Endothelial cell of umbilical vein (primary cell): ENCODE measurements at regions not wholly inside any gene's neighbourhood (a gene's known extent, or its start where the extent isn't known, plus 50 kb on each side); places are given as distances from the start of the nearest gene placed in this dataset.

Source experiments
- BruUV-seq: library from RNA; stranded (reverse); fragments of 400-500 nt; replicated peaks from 2 replicates; lab custom pipeline; 2021; lab: Mats Ljungman, UMichigan
- CTCF ChIA-PET: fragments of 300-600, 350-600 bp; sonication (Branson Sonifier 250); formaldehyde crosslinking; loops from one replicate; lab custom pipeline; 2021; ENCODE audit warnings: antibody characterized with exemption, inconsistent platforms; lab: Charles Lee
- POLR2A ChIA-PET: fragments of 300-600, 350-600 bp; sonication (Branson Sonifier 250); formaldehyde crosslinking; loops from one replicate; lab custom pipeline; 2021; ENCODE audit warnings: antibody characterized with exemption, inconsistent platforms; lab: Charles Lee
- DNase-seq: peaks from one replicate; pipeline ENCODE4 v3.0.0-alpha.2; 2011; ENCODE audit warnings: low read depth, low spot score
- FAIRE-seq: peaks from 2 replicates; lab custom pipeline; 2011; peaks lifted over from hg19 to GRCh38; lab: Jason Lieb, UNC
- H2AFZ ChIP-seq: 2 replicates; pipeline ENCODE4 v1.6.0; 2012; ENCODE audit warnings: low read depth, low read length, control low read depth, inconsistent platforms
- H3K27ac ChIP-seq: 2 replicates; pipeline ENCODE4 v1.5.1; 2011; ENCODE audit warnings: low read depth, mild to moderate bottlenecking, control low read depth, low read length, moderate library complexity; ENCODE audit not compliant: insufficient read depth
- H3K27me3 ChIP-seq, 2 experiments: 2 replicates each; pipeline versions ENCODE4 v1.6.0 to v1.6.1; 2011; ENCODE audit warnings: low read length in 2 of 2, mixed read lengths in 1 of 2; ENCODE audit not compliant: control insufficient read depth in 2 of 2, insufficient read depth in 2 of 2
- H3K36me3 ChIP-seq, 2 experiments: 2 replicates in 1 of 2; 3 replicates in 1 of 2; pipeline ENCODE4 v1.5.1; 2011; ENCODE audit warnings: low read length in 2 of 2, mild to moderate bottlenecking in 1 of 2, moderate library complexity in 1 of 2; ENCODE audit not compliant: control insufficient read depth in 2 of 2, insufficient read depth in 2 of 2; ENCODE audit errors: extremely low read depth in 1 of 2
- H3K4me1 ChIP-seq: 3 replicates; pipeline ENCODE4 v1.5.1; 2011; ENCODE audit warnings: mild to moderate bottlenecking, low read length; ENCODE audit not compliant: control insufficient read depth, insufficient read depth; ENCODE audit errors: extremely low read depth
- H3K4me2 ChIP-seq: 2 replicates; pipeline ENCODE4 v1.6.1; 2011; ENCODE audit warnings: low read length, control low read depth, mixed read lengths; ENCODE audit not compliant: insufficient read depth
- H3K4me3 ChIP-seq, 3 experiments: fragments of 200-600 bp in 1 of 3; sonication (generic), shearing (Covaris generic) in 1 of 3; replicated peaks in 1 of 3; 2 replicates each; pipeline ENCODE4 v1.5.1; 2011 to 2016; ENCODE audit warnings: control low read depth in 3 of 3, low read length in 3 of 3, mild to moderate bottlenecking in 2 of 3, inconsistent platforms in 1 of 3, low read depth in 1 of 3, moderate library complexity in 1 of 3; ENCODE audit not compliant: insufficient read depth in 1 of 3
- H3K79me2 ChIP-seq: 2 replicates; pipeline ENCODE4 v1.6.0; 2012; ENCODE audit warnings: low read length, inconsistent platforms; ENCODE audit not compliant: control insufficient read depth, insufficient read depth
- H3K9ac ChIP-seq: replicated peaks from 2 replicates; pipeline ENCODE3; 2011; ENCODE audit warnings: low read length, control low read depth; ENCODE audit not compliant: insufficient read depth; ENCODE audit errors: extremely low read depth
- H3K9me1 ChIP-seq: replicated peaks from 3 replicates; pipeline ENCODE4 v1.6.0; 2011; ENCODE audit warnings: mild to moderate bottlenecking, low read length; ENCODE audit not compliant: control insufficient read depth, insufficient read depth; ENCODE audit errors: extremely low read depth
- H3K9me3 ChIP-seq: replicated peaks from 2 replicates; pipeline ENCODE4 v1.5.1; 2012; ENCODE audit warnings: low read length, inconsistent platforms; ENCODE audit not compliant: control insufficient read depth, insufficient read depth
- H4K20me1 ChIP-seq: replicated peaks from 2 replicates; pipeline ENCODE3; 2011; ENCODE audit warnings: mild to moderate bottlenecking, low read length; ENCODE audit not compliant: control insufficient read depth, insufficient read depth; ENCODE audit errors: extremely low read depth
- CTCF ChIP-seq, 2 donors: IDR thresholded peaks; 1 replicate in 1 of 2; 2 replicates in 1 of 2; pipeline ENCODE4 v1.5.1; 2011; ENCODE audit warnings: low read length in 2 of 2, mild to moderate bottlenecking in 2 of 2, moderate library complexity in 2 of 2, control low read depth in 1 of 2, inconsistent platforms in 1 of 2, low read depth in 1 of 2; ENCODE audit not compliant: insufficient read depth in 1 of 2; ENCODE audit errors: extremely low read depth in 1 of 2
- EZH2 ChIP-seq: IDR thresholded peaks from 2 replicates; pipeline ENCODE4 v1.6.1; 2012; ENCODE audit warnings: borderline replicate concordance, low read depth, mild to moderate bottlenecking, moderate library complexity, low read length, inconsistent platforms; ENCODE audit not compliant: severe bottlenecking
- FOS ChIP-seq: IDR thresholded peaks from 2 replicates; pipeline ENCODE4 v1.6.1; 2011; ENCODE audit warnings: mild to moderate bottlenecking, low read length, moderate library complexity, borderline replicate concordance; ENCODE audit not compliant: insufficient read depth
- GATA2 ChIP-seq: IDR thresholded peaks from 2 replicates; pipeline ENCODE4 v1.7.0; 2011; ENCODE audit warnings: low read depth, mild to moderate bottlenecking, moderate library complexity, mixed read lengths, low read length; ENCODE audit not compliant: insufficient read length, insufficient read depth
- JUN ChIP-seq: IDR thresholded peaks from 2 replicates; pipeline ENCODE4 v1.6.1; 2011; ENCODE audit warnings: borderline replicate concordance, low read depth; ENCODE audit not compliant: insufficient read length, insufficient read depth
- MAX ChIP-seq: IDR thresholded peaks from 2 replicates; pipeline ENCODE4 v1.6.1; 2011; ENCODE audit not compliant: insufficient read depth, insufficient read length
- MYC ChIP-seq: IDR thresholded peaks from one replicate; pipeline ENCODE4 v1.6.1; 2011; ENCODE audit warnings: mild to moderate bottlenecking, low read depth, low read length
- POLR2A ChIP-seq: IDR thresholded peaks from 2 replicates; pipeline ENCODE4 v1.6.1; 2012; ENCODE audit warnings: low read depth, mild to moderate bottlenecking, control low read depth, low read length
- POLR2AphosphoS5 ChIP-seq: IDR thresholded peaks from 2 replicates; pipeline ENCODE4 v1.6.1; 2012; ENCODE audit warnings: low read depth, mild to moderate bottlenecking, control low read depth, low read length, moderate library complexity; ENCODE audit not compliant: insufficient read depth
- dilution Hi-C: fragments of 300-500 bp; cut with MboI; formaldehyde crosslinking; loops from one replicate; pipeline ENCODE4 v1.15.0; 2019; ENCODE audit warnings: low sequenced_read_pairs; ENCODE audit not compliant: extremely low pct_ligation_motif_present
- intact Hi-C: fragments of 100-400 bp; cut with micrococcal nuclease; formaldehyde crosslinking; loops from one replicate; pipeline ENCODE4 v1.10.0; 2022

DNA sequence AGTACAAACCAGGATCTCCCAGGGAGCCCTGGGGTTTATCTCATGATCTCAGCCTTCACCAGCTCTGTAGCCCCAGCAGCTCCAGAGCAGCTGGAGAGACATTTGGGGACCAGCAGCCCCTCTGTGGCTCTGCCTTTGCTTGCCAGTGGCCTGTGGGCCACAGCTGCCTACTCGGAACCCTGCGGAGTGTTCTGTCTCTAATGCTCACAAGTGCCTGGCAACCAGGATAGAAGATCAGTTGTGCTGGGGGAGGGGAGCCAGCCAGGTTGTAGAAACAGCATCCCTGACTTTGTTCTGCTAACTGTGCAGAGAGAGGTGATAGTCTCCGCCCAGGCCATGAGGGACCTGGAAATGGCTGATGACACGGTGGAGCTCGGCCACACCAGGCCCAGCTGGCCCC lies 50.9 kb upstream of the KCNJ15 start:
- no peaks in the 10 kb centered on the region for H3K9me3 ChIP-seq
- no peaks in the 10 kb centered on the region for H3K36me3 ChIP-seq
- peaks cover 25 to 28% of the 10 kb centered on the region in 2 experiments for H3K27me3 ChIP-seq
- no peaks in the 10 kb centered on the region for H3K79me2 ChIP-seq
- no peak overlapping the region for H3K4me3 ChIP-seq
- intact Hi-C loops = no loop called here
- H3K9me1 ChIP-seq = no peaks in the 10 kb centered on the region
- BruUV-seq = no TSS peak
- FAIRE-seq (no peak), DNase-seq (no peak)
- dilution Hi-C loops = no loop called here
- POLR2A ChIA-PET = no interaction called here
- H2AFZ ChIP-seq = no peak overlapping the region
- H3K9ac ChIP-seq = no peak overlapping the region
- CTCF ChIA-PET = interaction anchor here (1.3 kb wide), 1 partner anchor 12 kb away, joined by 3 read pairs; no protein-coding TSS in a partner anchor
- H4K20me1 ChIP-seq = no peaks in the 10 kb centered on the region
- no peak overlapping the region for H3K4me2 ChIP-seq
- H3K4me1 ChIP-seq = no peaks in the 10 kb centered on the region
- no peak for TF ChIP-seq POLR2A
- no peak for TF ChIP-seq POLR2AphosphoS5
- TF ChIP-seq MYC = no peak
- no peak for TF ChIP-seq CTCF (IDR thresholded peaks at IDR 0.05; ENCODE audit: extremely low read depth in 1 of 2, insufficient read depth in 1 of 2, low read depth in 1 of 2, low read length in 2 of 2)
- TF ChIP-seq MAX = no peak
- TF ChIP-seq EZH2 = no peak
- no peak for TF ChIP-seq GATA2
- TF ChIP-seq JUN = no peak
- TF ChIP-seq FOS = no peak
- H3K27ac ChIP-seq = no peak overlapping the region
